Keratinocyte (primary cell): ENCODE measurements at regions not wholly inside any gene's neighbourhood (a gene's known extent, or its start where the extent isn't known, plus 50 kb on each side); places are given as distances from the start of the nearest gene placed in this dataset.

Source experiments
- DNase-seq: peaks from one replicate; pipeline ENCODE4 v3.0.0-alpha.2; 2011; ENCODE audit warnings: low read depth, missing footprints, low spot score
- FAIRE-seq: peaks from 2 replicates; lab custom pipeline; 2011; peaks lifted over from hg19 to GRCh38; lab: Jason Lieb, UNC
- H2AFZ ChIP-seq: 2 replicates; pipeline ENCODE4 v1.6.0; 2012; ENCODE audit warnings: low read length, control low read depth, inconsistent platforms; ENCODE audit not compliant: control insufficient read depth
- H3K27ac ChIP-seq: 2 replicates; pipeline ENCODE4 v1.5.1; 2011; ENCODE audit warnings: low read length; ENCODE audit not compliant: control insufficient read depth, insufficient read depth
- H3K27me3 ChIP-seq: 3 replicates; pipeline ENCODE4 v1.6.0; 2011; ENCODE audit warnings: low read length; ENCODE audit not compliant: control insufficient read depth, insufficient read depth; ENCODE audit errors: extremely low read depth
- H3K36me3 ChIP-seq, 2 experiments: 2 replicates in 1 of 2; 3 replicates in 1 of 2; pipeline ENCODE4 v1.5.1; 2011; ENCODE audit warnings: low read length in 2 of 2, mild to moderate bottlenecking in 1 of 2; ENCODE audit not compliant: control insufficient read depth in 2 of 2, insufficient read depth in 2 of 2; ENCODE audit errors: extremely low read depth in 1 of 2
- H3K4me1 ChIP-seq: 3 replicates; pipeline ENCODE4 v1.5.1; 2011; ENCODE audit warnings: low read length; ENCODE audit not compliant: control insufficient read depth, insufficient read depth; ENCODE audit errors: extremely low read depth
- H3K4me2 ChIP-seq: 3 replicates; pipeline ENCODE4 v1.6.0; 2011; ENCODE audit warnings: low read depth, low read length; ENCODE audit not compliant: control insufficient read depth, insufficient read depth; ENCODE audit errors: extremely low read depth
- H3K4me3 ChIP-seq, 3 experiments: fragments of 200-600 bp in 1 of 3; sonication (generic) in 1 of 3; 2 replicates in 2 of 3; 3 replicates in 1 of 3; pipeline ENCODE4 v1.5.1; 2011 to 2016; ENCODE audit warnings: low read length in 3 of 3, mild to moderate bottlenecking in 3 of 3, control low read depth in 2 of 3, inconsistent platforms in 1 of 3, low read depth in 1 of 3, mixed read lengths in 1 of 3, mixed run types in 1 of 3, moderate library complexity in 1 of 3; ENCODE audit not compliant: control insufficient read depth in 2 of 3, insufficient read depth in 2 of 3; ENCODE audit errors: extremely low read depth in 1 of 3
- H3K79me2 ChIP-seq: 2 replicates; pipeline ENCODE4 v1.6.0; 2012; ENCODE audit warnings: low read length; ENCODE audit not compliant: control insufficient read depth, insufficient read depth
- H3K9ac ChIP-seq: 3 replicates; pipeline ENCODE4 v1.6.0; 2011; ENCODE audit warnings: low read length; ENCODE audit not compliant: control insufficient read depth, insufficient read depth; ENCODE audit errors: extremely low read depth
- H3K9me1 ChIP-seq: 3 replicates; pipeline ENCODE4 v1.6.0; 2011; ENCODE audit warnings: low read length; ENCODE audit not compliant: control insufficient read depth, insufficient read depth; ENCODE audit errors: extremely low read depth
- H3K9me3 ChIP-seq: 2 replicates; pipeline ENCODE4 v1.5.1; 2012; ENCODE audit warnings: low read depth, low read length; ENCODE audit not compliant: control insufficient read depth
- H4K20me1 ChIP-seq: 3 replicates; pipeline ENCODE4 v1.6.0; 2011; ENCODE audit warnings: low read length; ENCODE audit not compliant: control insufficient read depth, insufficient read depth; ENCODE audit errors: extremely low read depth
- CTCF ChIP-seq, 3 experiments: IDR thresholded peaks in 1 of 3; conservative IDR thresholded peaks in 1 of 3; optimal IDR thresholded peaks in 1 of 3; 2 replicates in 2 of 3; 3 replicates in 1 of 3; pipeline versions ENCODE3 to v1.5.1; 2011; ENCODE audit warnings: low read length in 3 of 3, mild to moderate bottlenecking in 3 of 3, moderate library complexity in 2 of 3, control low read depth in 1 of 3, inconsistent platforms in 1 of 3; ENCODE audit not compliant: insufficient read depth in 2 of 3; ENCODE audit errors: extremely low read depth in 1 of 3
- EZH2 ChIP-seq: IDR thresholded peaks from one replicate; pipeline ENCODE4 v1.6.1; 2012; ENCODE audit warnings: inconsistent platforms, mild to moderate bottlenecking, low read length, moderate library complexity
- dilution Hi-C: fragments of 300-500 bp; cut with MboI; formaldehyde crosslinking; loops from one replicate; pipeline ENCODE4 v1.7.0; 2020; ENCODE audit warnings: low sequenced_read_pairs; ENCODE audit not compliant: extremely low pct_ligation_motif_present

- H3K4me3 ChIP-seq, result no peak overlapping the region
- peak overlapping the region; percentile 36 for H2AFZ ChIP-seq
- no peak for TF ChIP-seq CTCF (optimal IDR thresholded peaks at IDR 0.05 in 1 of 3, IDR thresholded peaks at IDR 0.05 in 1 of 3, conservative IDR thresholded peaks at IDR 0.05 in 1 of 3; ENCODE audit: extremely low read depth in 1 of 3, insufficient read depth in 2 of 3, low read length in 3 of 3)
- TF ChIP-seq EZH2, result no peak
- DNase-seq, result no peak
- no peaks in the 10 kb centered on the region for H3K36me3 ChIP-seq
- H3K79me2 ChIP-seq, result no peaks in the 10 kb centered on the region
- no peaks in the 10 kb centered on the region for H3K27me3 ChIP-seq
- dilution Hi-C loops, result no loop called here
- H3K27ac ChIP-seq, result no peak overlapping the region
- FAIRE-seq, result no peak
- peaks cover 12% of the 10 kb centered on the region for H3K4me1 ChIP-seq
- no peak overlapping the region for H3K4me2 ChIP-seq
- no peaks in the 10 kb centered on the region for H3K9me1 ChIP-seq
- no peaks in the 10 kb centered on the region for H4K20me1 ChIP-seq
- H3K9ac ChIP-seq, result no peak overlapping the region
- H3K9me3 ChIP-seq, result no peaks in the 10 kb centered on the region
Measured at GRCh38 chr6:139768196-139768595, 393.7 kb upstream of the CITED2 start.

- Histone ChIP-seq H3K27me3 (no peaks in the 10 kb centered on the region), H3K9me1 (no peaks in the 10 kb centered on the region), H3K4me3 (no peak overlapping the region), H3K4me2 (no peak overlapping the region), H3K79me2 (no peaks in the 10 kb centered on the region), H3K9me3 (no peaks in the 10 kb centered on the region), H2AFZ (no peak overlapping the region), H4K20me1 (no peaks in the 10 kb centered on the region), H3K27ac (no peak overlapping the region), H3K36me3 (no peaks in the 10 kb centered on the region), H3K4me1 (peaks cover 12% of the 10 kb centered on the region), H3K9ac (no peak overlapping the region)
- FAIRE-seq (no peak), DNase-seq (no peak)
- TF ChIP-seq EZH2 (no peak), CTCF (optimal IDR thresholded peaks at IDR 0.05 in 1 of 3, IDR thresholded peaks at IDR 0.05 in 1 of 3, conservative IDR thresholded peaks at IDR 0.05 in 1 of 3; ENCODE audit: extremely low read depth in 1 of 3, insufficient read depth in 2 of 3, low read length in 3 of 3) (no peak)
- dilution Hi-C loops, result no loop called here
Measured at GRCh38 chr6:139766796-139767195, 392.3 kb upstream of the CITED2 start.
